ENCODE measurements at regions not wholly inside any gene's neighbourhood (a gene's known extent, or its start where the extent isn't known, plus 50 kb on each side); places are given as distances from the start of the nearest gene placed in this dataset.

GRCh38 chr7:96407427-96407826, 85.5 kb upstream of the SLC25A13 start:
- DNase-seq = no peak

DNA sequence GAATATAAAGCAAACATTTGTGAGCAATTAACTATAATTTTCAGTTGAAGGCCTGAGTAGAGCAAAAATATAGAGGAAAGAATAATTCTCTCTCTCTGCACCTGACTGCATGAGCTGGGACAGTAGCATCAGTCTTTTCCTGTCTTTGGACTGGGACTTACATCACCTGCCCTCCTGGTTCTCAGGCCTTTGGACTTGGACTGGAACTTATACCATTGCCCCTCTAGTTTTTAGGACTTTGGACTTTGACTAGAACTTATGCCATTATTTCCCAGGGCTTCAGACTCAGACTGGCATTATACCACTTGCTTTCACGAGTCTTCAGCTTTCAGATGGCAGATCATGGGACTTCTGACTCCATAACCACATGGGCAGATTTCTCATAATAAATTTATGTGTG, 81.0 kb upstream of the SLC25A13 start:
- no peak for DNase-seq

DNA sequence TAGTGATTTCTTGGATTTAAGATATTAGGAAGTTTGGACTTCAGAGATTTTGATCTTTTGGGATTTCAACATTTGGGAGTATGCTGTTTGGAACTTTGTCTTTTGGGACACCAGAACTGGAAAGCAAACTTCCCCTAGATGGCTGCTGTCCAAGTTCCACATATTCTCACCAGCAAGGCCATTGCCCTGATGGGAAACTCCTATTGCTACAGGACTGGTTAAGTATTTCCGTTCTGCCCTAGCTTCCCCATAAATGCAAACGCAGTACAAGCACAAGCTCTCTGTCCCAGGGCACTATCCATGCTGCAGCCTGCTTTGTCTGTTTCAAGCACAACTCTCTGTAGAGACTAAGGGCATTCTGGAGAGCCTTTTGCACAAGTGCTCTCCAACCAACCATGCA, 79.3 kb upstream of the SLC25A13 start:
- DNase-seq = no peak

DNA sequence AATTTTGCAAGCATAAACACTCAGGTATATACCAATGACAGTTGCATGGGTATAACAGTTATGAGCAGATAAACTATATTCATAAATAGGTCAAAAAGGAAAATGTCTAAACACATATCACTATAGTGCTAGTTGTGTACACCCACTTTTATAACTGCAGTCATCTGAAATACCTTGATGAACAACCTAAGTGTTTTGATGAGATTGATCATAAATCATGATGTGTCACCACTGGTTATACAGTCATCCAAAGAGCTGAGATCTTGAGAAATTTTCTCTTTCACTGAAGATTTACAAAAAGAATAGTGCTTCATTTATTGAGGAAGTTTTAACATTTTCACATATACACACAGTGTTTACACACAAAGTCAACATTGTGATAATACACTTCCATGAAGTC, 78.6 kb upstream of the SLC25A13 start:
- DNase-seq = no peak

GRCh38 chr7:96400001-96400400, 78.1 kb upstream of the SLC25A13 start:
- no peak for DNase-seq

DNA sequence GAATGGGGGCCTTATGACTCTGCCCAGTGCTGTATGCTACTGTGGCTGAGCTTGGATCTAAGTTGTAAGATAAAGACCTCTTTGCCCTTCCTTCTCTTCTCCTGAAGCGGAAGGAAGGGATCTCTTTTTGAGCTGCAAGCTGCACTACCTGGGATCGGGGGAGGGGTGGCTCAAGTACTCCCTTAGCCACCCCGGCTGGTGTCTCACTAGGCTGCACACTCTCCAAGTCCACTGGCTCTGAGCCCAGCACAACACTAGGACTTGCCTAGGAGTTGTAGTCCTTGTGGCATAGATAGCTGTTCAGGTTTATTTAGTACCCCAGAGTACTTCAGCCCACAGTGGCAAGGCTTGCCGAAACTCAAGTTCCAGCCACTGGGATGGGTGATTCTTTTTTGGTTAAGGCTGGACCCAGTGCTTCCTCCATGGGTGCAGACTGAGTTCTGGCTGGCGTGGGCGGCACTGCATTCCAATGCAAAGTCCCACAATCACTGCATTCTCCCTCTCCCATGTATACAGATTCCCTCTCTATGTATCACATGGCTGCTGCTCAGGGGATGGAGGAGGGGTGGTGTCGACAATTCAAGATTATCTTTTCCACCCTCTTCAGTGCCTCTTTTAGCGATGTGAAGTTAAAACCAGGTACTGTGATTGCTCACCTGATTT, 76.2 kb upstream of the SLC25A13 start:
- DNase-seq = no peak

DNA sequence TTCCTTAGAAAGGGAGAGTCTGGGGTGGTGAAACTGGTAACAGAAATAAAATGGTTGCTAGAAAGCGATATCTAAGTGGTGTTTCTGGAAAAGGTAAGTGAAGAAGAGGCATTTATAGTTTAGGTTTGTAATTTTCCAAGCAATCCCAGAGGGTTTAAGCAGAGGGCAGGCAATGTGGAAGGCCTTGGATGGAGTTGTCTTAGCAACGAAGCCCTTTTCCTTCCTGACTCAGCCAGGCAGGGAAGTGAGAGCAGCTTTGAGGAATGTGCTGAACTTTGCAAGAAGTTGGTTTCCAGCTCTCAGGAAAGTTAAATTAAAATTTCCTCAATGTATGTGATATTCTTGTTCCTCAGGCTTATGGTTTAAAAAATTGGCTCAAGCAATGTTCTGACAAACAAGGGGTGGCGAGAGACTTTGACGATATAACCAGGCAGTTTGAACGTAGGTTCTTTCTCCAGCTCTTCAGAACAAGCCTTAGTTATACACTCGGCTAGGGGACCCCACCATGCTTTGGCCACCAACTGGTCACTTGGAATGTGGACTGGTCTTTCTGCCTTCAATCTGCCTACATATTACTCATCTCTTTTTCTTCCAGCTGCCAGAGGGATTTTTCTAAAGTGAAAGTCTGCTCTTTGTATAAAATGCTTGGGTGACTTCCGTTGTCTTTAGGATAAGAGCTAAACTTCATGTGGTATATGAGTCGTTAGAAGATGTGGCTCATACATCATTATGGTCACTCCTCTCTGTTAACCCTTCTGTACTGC, 66.9 kb upstream of the SLC25A13 start:
- DNase-seq = no peak

DNA sequence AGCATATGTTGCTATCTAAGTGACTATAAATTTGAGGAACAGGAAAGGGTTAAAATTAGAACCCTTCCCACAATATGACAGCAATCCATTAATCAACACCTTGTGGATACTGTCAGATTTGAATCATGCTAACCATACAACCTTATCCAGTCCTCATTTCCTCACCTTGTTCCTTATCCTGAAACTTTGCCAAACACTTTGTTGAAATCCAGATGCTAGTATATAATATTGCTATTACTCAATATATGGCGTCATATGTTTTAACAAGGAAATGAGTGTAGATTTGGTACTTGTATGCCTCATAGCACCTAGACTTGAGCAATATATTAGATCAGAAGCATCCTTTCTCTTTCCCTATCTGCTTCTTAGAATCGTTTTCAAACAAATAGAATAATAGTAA, 66.3 kb upstream of the SLC25A13 start:
- no peak for DNase-seq

- no peak for DNase-seq
Observed at GRCh38 chr7:96380111-96380512, 58.2 kb upstream of the SLC25A13 start.

- DNase-seq = no peak
Observed at GRCh38 chr7:96377399-96377798, 55.5 kb upstream of the SLC25A13 start.

Measured in T-helper 2 cell (primary cell).